Astrocyte (in vitro differentiated cells and primary cell): ENCODE measurements at regions not wholly inside any gene's neighbourhood (a gene's known extent, or its start where the extent isn't known, plus 50 kb on each side); places are given as distances from the start of the nearest gene placed in this dataset.

ENCODE experiments used
- EZH2 ChIP-seq: IDR thresholded peaks from 2 replicates; pipeline ENCODE4 v1.6.1; 2012; ENCODE audit warnings: mild to moderate bottlenecking, low read length, inconsistent platforms; ENCODE audit not compliant: insufficient read depth
- TF ChIP-seq, protein P1 (sequence below): IDR thresholded peaks from 2 replicates; pipeline ENCODE4 v1.5.1; 2011; ENCODE audit warnings: low read depth, mild to moderate bottlenecking, inconsistent platforms, low read length, moderate library complexity; ENCODE audit not compliant: insufficient read depth

DNA sequence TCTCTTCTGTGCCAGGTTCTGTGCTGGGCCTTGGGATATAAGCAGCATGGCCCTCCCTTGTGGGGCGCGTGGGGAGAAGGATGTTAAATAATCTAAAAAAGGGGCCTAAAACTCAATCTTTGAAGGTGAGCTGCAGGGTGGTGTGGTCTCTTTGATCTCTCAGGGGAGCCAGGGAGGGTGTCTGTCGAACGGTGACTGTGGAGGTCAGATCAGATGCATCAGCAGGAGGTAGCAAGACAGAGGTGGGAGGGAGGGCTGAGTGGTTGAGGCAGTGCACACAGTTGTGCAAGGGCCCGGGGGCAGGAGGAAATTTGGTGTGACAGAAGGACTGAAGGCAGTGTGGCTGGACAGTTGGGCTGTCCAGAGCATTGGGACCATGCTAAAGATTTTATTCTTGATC is 287.3 kb downstream of the BMP7 start:
- TF ChIP-seq, protein P1, sequence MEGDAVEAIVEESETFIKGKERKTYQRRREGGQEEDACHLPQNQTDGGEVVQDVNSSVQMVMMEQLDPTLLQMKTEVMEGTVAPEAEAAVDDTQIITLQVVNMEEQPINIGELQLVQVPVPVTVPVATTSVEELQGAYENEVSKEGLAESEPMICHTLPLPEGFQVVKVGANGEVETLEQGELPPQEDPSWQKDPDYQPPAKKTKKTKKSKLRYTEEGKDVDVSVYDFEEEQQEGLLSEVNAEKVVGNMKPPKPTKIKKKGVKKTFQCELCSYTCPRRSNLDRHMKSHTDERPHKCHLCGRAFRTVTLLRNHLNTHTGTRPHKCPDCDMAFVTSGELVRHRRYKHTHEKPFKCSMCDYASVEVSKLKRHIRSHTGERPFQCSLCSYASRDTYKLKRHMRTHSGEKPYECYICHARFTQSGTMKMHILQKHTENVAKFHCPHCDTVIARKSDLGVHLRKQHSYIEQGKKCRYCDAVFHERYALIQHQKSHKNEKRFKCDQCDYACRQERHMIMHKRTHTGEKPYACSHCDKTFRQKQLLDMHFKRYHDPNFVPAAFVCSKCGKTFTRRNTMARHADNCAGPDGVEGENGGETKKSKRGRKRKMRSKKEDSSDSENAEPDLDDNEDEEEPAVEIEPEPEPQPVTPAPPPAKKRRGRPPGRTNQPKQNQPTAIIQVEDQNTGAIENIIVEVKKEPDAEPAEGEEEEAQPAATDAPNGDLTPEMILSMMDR, result no peak
- TF ChIP-seq EZH2, result no peak
